Neural crest cell (in vitro differentiated cells): ENCODE measurements at regions not wholly inside any gene's neighbourhood (a gene's known extent, or its start where the extent isn't known, plus 50 kb on each side); places are given as distances from the start of the nearest gene placed in this dataset.

Source experiments
- DNase-seq: peaks from one replicate; pipeline ENCODE4 v3.0.0; 2021; ENCODE audit warnings: low read depth, mixed read lengths, low spot score
- H3K27ac Mint-ChIP-seq: one replicate; pipeline ENCODE4 v1.8.0; 2021; ENCODE audit warnings: mild to moderate bottlenecking, mixed read lengths; ENCODE audit not compliant: unreplicated experiment
- H3K27me3 Mint-ChIP-seq: 2 replicates; pipeline ENCODE4 v1.8.0; 2021; ENCODE audit warnings: low read depth, mild to moderate bottlenecking, mixed read lengths
- H3K36me3 Mint-ChIP-seq: 2 replicates; pipeline ENCODE4 v1.8.0; 2021; ENCODE audit warnings: low read depth, mild to moderate bottlenecking, mixed read lengths
- H3K4me1 Mint-ChIP-seq: 2 replicates; pipeline ENCODE4 v1.8.0; 2021; ENCODE audit warnings: mixed read lengths
- H3K4me3 Mint-ChIP-seq: one replicate; pipeline ENCODE4 v1.8.0; 2021; ENCODE audit warnings: mild to moderate bottlenecking, mixed read lengths
- H3K9me3 Mint-ChIP-seq: 2 replicates; pipeline ENCODE4 v1.8.0; 2021; ENCODE audit warnings: mixed read lengths
- CTCF ChIP-seq: fragments of 200-600 bp; sonication (generic); conservative IDR thresholded peaks from 2 replicates; pipeline ENCODE4 v1.5.0; 2021; ENCODE audit warnings: antibody characterized with exemption, mild to moderate bottlenecking

GRCh38 chr2:129464631-129465030 lies 514.8 kb upstream of the RAB6C start:
- Mint-ChIP-seq H3K9me3 (no peaks in the 10 kb centered on the region), H3K27ac (no peak overlapping the region), H3K36me3 (no peaks in the 10 kb centered on the region), H3K27me3 (no peaks in the 10 kb centered on the region), H3K4me3 (no peak overlapping the region), H3K4me1 (no peaks in the 10 kb centered on the region)
- no peak for TF ChIP-seq CTCF
- no peak for DNase-seq

- H3K4me3 Mint-ChIP-seq: no peak overlapping the region
- H3K9me3 Mint-ChIP-seq: no peaks in the 10 kb centered on the region
- no peak overlapping the region for H3K27ac Mint-ChIP-seq
- DNase-seq: no peak
- no peak for TF ChIP-seq CTCF
- no peaks in the 10 kb centered on the region for H3K4me1 Mint-ChIP-seq
- H3K36me3 Mint-ChIP-seq: no peaks in the 10 kb centered on the region
- H3K27me3 Mint-ChIP-seq: no peaks in the 10 kb centered on the region
These were observed 514.4 kb upstream of the RAB6C start for GRCh38 chr2:129465045-129465444.

- Mint-ChIP-seq H3K9me3 (no peaks in the 10 kb centered on the region), H3K27me3 (no peaks in the 10 kb centered on the region), H3K4me1 (no peaks in the 10 kb centered on the region), H3K4me3 (no peak overlapping the region), H3K36me3 (no peaks in the 10 kb centered on the region), H3K27ac (no peak overlapping the region)
- no peak for DNase-seq
- TF ChIP-seq CTCF: no peak
These were observed 513.1 kb upstream of the RAB6C start for GRCh38 chr2:129466389-129466788.

GRCh38 chr2:129467012-129467779 lies 512.3 kb upstream of the RAB6C start:
- DNase-seq: no peak
- Mint-ChIP-seq H3K4me1 (no peaks in the 10 kb centered on the region), H3K4me3 (no peak overlapping the region), H3K27me3 (no peaks in the 10 kb centered on the region), H3K9me3 (no peaks in the 10 kb centered on the region), H3K36me3 (no peaks in the 10 kb centered on the region), H3K27ac (no peak overlapping the region)
- TF ChIP-seq CTCF: no peak

GRCh38 chr2:129467941-129468340 lies 511.5 kb upstream of the RAB6C start:
- no peak for DNase-seq
- no peaks in the 10 kb centered on the region for H3K4me1 Mint-ChIP-seq
- TF ChIP-seq CTCF: no peak
- no peaks in the 10 kb centered on the region for H3K36me3 Mint-ChIP-seq
- peaks cover 2% of the 10 kb centered on the region for H3K27me3 Mint-ChIP-seq
- no peak overlapping the region for H3K4me3 Mint-ChIP-seq
- H3K27ac Mint-ChIP-seq: no peak overlapping the region
- no peaks in the 10 kb centered on the region for H3K9me3 Mint-ChIP-seq
